SKM-1 treated with dmso at 0.1 percent for 144 hours (cell line): ENCODE measurements at regions not wholly inside any gene's neighbourhood (a gene's known extent, or its start where the extent isn't known, plus 50 kb on each side); places are given as distances from the start of the nearest gene placed in this dataset.
"Not testable (repeated sequence)": the region's sequence is repeated elsewhere in the genome, so short reads cannot be mapped to it uniquely, and the experiment has no call there.

Experiments
- DNase-seq: peaks from one replicate; lab custom pipeline; 2025; ENCODE audit not compliant: unreplicated experiment; lab: John Stamatoyannopoulos, UW

DNA sequence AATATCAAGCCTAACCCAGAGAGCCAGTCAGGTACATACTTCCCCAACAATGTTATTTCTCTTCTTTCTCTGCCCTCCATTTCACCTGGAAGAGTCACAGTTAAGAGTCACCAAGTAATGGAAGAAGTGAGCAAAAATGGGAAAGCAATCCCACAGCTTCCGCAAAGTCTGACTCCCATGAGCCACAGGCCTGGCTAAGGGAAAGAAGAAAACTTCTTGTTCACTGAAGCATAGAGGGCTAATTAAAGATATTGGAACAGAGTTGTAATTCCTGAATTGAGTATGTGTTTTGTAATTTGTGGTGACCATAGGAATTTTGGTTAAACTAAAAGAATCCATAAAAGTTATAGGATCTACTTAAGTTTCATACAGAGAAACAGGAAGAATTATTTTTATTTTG is 830.9 kb upstream of the PCDH20 start:
- DNase-seq, result no peak

DNA sequence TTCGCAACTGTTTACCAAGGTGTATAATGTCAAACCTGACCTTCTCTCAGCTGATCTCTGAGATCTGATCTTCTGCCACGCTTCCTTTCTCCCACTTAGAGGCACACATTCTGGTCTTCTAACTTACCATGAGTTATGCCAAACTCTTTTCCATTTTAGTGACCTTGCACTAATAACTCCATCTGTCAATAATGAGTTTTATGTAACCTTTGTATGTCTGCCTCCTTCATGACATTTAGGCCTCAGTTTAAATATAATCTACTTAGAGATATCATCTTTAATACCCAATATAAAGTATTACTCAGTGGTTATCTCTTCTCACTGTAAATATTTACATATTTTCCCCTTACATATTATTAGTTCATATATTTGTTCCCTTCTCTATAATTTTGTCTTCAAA is 827.5 kb upstream of the PCDH20 start:
- DNase-seq, result no peak

DNA sequence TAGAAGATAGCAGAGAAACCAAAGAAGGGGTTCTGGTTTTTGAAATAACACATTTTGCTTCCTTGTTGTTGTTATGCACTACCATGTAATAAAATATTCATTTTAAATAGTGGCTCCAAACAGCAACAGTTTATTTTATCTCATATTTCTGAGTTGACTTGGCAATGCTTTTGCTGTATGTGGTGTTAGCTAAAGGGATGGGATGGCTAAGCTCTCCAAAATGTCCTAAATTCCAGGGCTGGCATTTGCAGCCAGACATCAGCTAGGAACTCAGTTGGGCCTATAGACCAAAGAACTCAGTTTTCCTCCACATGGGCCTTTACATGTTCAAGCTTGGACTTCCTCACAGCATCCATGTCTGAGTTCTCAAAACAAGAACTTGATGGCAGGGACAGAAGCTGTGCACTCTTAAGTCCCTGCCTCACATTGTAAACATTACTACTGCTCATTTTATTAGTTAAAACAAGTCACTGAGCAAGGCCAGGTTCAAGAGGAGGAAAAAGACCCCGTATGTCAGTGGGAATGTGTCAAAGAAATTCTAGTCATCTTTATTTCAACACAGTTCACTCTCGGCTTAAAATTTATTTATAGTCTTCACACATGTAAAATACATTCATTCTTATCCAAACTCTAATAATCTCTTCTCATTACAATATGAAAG is 819.3 kb upstream of the PCDH20 start:
- no peak for DNase-seq

DNA sequence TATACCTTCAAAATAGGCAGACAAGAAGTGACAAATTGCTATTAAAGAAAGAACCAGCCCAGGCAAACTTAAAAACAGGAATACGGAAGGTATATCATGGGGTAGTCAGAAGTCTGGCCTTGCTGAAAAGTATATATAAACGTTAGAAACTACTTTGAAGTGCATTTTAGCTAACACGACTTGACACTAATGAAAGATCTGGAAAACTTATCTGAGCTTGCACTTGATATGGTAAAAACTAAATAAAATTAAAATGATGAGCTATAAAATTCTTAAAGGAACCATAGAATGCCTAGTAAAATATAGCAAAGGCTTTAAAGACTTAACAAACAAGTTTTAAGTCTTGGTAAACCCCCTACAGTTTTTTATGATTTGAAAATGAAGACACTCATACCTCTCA is 795.3 kb upstream of the PCDH20 start:
- no peak for DNase-seq

DNA sequence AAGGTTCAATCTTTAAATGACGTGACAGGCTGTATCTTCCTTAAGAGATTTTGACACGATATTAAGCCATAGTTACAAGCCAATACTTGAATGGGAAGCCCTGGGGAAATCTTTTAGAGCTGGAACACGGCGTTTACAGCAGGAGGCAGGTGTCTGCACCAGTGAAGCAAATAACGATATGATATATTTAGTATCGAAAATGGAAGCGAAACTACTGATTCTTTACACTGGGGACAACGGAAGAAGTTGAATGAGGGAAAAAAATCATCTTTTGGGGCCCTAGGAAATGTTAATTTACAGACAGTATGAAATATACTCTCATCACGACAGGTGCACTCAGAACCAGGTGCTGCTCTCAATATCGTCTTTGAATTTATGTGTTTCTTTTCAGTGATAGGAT is 793.9 kb upstream of the PCDH20 start:
- no peak for DNase-seq

DNA sequence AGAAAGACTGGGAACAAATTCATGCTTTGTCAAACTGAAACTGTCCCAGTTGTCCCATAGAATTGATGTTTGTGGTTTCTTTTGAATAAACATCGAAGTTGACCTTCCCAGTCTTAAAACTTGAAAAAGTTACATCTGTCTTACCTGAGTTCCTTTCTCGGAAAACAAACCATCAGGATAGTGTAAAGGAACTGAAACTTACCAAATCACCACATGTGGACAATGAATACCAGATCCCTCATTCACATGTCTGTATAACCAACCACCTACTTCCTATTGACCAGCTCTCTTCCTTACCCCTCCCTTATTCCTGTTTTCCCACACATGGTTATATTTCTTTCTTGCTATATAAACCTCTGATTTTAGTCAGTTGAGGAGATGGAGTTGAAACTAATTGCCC is 791.7 kb upstream of the PCDH20 start:
- no peak for DNase-seq

DNA sequence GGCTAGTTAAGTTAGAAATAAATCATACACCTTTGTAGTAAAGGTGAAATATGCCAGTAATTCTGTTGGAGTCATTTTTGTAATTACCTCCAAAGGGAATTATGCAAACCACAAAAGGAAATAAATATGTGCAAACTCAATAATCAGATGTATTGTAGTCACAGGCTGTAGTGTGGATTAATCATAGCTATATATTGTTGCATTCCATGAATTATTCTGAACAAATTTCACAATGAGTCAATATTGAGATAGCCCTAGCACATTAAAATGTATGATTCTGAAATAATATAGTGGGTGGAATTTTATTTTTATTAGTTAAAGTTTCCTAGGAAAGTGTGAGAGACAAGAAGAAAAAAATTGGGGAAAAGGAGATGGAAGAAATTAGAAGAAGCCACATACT is 790.5 kb upstream of the PCDH20 start:
- no peak for DNase-seq

DNA sequence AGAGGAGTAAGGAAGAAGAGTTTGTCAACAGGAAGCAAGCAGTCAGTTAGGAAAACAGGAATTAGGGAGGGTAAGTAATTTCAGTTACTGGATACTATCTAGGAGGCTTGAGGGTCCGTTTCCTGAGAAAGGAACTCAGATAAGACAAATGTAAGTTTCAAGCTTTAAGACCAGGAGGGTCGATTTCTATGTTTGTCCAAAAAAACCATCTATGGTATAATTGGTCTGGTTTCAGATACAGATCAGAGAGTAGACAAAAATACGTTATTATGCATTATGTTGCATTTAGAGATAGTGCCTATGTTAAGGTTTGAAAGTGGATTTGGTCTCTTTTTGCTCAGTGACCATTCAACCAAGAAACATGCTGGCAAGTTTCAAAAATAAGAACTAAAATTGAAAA is 789.6 kb upstream of the PCDH20 start:
- DNase-seq, result no peak

DNA sequence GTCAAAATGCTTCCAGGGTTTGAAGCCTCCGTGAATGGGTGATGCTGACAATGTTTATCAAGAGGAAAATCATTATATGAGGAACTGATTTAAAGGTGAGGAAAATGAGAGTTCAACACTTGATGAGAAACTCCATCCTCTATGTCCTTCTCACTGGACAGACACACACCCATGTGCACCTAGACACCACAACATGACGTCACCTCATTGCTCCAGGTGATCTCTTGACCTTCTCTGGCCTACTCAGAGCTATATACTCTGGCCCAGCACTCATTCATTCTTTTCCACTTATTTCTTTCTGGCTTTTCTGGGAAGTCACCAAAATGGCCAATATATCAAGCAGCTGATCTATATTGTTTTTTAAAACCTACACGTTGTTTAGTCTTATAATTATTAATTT is 778.7 kb upstream of the PCDH20 start:
- DNase-seq, result no peak

DNA sequence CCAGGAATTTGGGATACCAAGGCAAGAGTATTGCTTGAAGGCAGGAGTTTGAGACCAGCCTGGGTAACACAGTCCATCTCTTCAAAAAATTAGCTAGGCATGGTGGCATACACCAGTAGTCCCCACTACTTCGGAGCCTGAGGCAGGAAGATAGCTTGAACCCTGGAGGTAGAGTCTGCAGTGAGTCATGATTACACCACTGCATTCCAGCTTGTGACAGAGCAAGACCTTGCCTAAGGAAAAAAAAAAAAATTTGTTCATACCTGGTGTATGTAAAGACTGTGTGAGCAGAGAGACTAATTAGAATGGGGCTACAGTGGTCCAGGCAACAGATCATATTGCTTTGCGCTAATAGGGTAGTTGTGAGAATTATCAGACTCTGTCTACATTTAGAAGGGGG is 778.3 kb upstream of the PCDH20 start:
- DNase-seq, result no peak

DNA sequence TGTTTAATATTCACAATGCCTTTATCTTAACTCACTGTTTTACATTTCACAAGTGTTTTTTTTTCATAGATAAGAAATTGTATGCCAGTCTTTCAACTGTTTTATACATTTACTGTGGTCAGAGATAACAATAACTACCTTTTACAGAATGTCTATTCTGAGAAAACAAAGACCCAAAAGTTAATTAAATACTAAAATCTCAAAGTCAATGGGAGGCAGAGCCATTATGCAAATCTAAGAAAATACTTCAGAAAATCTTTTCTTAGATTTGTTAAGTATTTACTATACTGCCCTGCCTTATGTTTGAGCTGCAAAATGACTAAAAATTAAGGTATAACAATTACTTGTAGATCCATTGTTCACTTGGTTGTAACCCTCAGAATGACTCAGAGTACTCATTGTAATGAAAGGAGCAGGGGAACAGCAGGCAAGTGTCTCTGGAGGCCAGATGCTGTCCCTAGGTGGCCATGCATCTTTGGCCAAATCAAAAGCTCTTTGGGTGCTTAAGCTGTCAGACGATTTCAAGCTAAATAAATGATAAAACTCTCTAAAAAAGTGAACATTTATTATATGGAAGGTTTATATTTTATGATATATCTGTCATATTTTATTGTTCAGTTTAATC is 770.1 kb upstream of the PCDH20 start:
- DNase-seq, result no peak

DNA sequence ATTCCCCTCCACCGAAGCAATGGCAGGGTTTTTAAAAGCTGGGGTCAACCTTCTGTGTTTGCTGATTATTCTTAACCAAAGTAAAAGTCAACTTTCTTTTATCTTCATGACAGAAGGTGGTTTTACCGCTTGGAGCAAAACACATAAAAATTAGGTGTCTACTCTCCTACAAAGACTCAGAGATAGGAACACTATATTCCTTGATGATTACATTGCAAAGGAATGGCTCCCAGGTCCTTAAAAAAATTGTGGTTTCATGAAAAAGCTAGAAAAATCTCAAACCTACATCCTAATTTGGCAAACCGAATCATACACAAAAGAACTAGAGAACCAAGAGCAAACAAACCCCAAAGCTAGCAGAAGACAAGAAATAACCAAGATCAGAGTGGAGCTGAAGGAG is 760.4 kb upstream of the PCDH20 start:
- DNase-seq, result no peak

DNA sequence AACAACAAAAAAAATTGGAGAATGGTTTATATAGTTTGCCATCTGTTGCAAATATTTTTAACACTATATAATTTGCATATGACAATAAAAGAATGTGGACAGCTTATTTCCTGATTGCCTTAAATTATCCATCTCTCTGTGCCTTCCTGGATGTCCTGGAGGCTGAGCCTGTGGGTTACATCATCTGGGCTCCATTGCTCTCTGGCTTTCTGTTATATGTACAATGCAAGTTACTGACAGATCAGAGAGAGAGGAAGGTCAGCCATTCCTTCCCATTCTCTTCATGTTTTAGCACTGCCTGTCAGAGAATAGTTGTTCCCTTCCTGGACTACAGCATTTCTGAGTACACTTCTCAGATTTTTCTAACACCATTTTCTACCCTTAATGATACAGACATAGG is 758.3 kb upstream of the PCDH20 start:
- DNase-seq, result no peak

DNA sequence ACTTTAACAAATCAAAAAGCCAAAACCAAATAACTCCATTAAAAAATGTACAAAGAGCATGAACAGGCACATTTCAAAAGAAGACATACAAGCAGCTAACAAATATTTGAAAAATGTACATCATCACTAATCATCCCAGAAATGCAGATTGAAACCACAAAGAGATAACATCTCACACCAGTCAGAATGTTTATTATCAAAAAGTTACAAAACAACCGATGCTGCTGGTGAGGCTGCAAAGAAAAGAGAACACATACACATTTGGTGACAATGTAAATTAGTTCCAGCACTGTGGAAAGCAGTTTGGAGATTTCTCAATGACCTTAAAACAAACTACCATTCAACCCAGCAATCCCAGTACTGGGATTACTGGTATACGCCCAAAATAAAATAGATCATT is 756.0 kb upstream of the PCDH20 start:
- DNase-seq, result no peak

DNA sequence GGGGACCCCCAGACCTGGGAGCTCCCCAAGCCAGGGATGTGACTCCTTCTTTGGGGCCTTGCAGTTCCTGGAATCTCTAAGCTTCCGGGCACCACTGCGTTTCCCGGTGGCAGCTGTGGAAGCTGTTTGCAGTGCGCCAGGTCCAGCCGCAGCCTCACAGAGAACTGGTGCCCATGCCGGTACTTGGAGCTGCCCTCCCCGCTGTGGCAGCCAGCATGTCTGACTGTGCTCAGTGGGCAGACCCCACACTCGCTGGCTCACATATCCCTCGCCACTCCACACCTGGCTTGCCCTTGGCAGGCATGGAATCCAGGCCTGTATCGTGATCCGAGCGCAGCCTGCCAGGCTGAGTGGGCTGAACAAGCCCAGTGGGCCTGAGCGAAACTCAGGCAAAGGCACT is 753.2 kb upstream of the PCDH20 start:
- DNase-seq, result no peak

DNA sequence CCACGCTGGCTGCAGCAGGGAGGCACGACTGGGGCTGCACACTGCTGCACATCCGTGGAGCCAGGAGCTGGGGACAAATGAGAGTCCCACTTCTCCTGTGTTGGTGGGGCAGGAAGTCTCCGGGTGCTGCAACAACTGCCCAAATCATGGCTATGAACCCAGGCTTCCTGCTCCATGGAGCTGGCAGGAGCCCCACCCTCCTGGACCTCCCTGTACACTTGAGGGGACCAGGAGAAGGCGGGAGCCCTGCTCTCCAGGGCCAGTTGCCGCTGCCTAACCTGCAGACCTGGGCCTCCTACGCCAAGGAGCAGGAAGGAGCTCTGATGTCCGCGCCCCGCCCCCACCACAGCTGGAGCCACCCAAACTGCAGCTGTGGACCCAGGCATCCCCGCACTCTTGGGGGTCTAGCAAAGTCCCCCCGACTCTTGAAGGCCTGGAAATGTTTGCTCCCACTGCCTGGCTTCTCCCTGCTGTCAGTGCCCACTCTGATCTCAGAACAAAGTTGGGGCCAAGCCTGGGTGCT is 752.1 kb upstream of the PCDH20 start:
- no peak for DNase-seq

DNA sequence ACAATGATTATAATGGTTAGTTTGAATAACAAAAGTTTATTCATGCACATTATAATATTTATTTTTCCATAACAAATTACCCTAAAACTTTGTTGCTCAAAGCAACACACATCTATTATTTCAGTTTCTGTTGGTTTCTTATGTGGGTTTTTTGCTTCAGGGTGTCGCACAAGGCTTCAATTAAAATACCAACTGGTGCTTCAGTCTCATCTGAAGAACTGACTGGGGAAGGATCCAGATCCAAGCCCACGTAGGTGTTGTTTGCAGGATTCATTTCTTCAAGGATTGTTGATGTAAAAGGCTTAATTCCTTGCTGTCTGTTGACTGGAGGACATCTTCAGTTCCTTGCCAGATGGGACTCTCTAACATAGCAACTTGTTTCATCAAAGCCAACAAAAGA is 747.2 kb upstream of the PCDH20 start:
- DNase-seq, result no peak

DNA sequence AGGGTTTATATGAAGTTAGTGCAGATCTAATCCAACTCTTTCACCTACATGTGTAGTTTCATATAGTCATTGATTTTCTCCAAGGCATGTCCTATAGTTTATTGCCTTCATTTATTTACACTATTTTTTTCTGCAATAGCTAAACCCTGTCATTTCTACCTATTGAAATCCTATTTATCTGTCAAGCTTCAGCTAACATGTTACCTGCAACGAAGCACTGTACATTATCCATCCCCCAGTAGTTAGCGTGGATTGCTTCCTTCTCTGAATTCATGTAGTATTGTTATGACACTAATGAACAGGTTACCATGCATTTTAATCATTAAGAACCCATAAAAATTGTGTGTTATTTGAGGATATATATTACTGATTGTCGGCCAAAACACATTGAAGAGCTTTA is 742.9 kb upstream of the PCDH20 start:
- DNase-seq, result no peak

DNA sequence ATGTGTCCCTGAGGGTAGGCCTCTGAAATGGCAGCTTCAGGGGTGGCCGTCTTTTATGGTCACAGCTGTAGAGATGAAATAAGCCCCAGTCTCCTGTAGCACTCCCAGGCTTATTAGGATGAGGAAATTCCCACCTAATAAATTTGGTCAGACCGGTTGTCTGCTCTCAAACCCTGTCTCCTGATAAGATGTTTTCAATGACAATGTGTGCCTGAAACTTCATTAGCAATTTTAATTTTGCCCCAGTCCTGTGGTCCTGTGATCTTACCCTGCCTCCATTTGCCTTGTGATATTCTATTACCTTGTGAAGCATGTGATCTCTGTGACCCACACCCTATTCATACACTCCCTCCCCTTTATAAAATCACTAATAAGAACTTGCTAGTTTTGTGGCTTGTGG is 736.1 kb upstream of the PCDH20 start:
- not testable (repeated sequence) for DNase-seq

DNA sequence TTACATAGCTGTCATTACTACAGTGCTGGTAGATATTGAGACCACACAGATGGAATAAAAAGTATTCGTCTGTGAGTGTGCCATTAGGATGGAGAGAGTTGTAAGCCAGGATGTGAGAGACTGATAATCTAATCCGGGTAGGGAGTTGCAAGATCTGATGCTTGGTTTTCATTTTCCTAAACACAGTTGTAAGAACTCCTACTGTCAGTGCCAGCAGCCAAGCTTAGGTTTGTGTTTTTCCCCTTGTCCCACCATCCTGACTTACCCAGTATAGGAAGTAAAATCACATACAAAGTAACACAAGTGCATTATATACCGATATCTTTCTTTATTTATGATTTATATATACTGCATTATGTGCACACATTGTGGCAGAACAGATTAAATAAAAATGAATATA is 726.4 kb upstream of the PCDH20 start:
- no peak for DNase-seq

DNA sequence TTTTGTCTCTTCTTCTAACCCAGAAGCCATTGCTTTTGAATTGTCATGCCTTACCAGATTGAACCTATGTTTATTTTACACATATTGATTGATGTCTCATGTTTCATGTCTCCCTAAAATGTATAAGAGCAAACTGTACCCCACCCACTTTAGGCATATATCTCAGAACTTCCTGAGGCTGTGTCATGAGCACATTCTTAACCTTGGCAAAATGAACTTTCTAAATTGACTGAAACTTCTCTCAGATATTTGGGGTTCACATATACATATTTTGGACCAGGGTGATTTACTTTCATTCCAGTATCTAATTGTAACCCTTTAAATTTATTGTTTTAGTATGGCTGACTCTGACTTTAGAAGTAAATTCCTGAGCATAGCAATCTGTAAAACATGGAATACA is 723.9 kb upstream of the PCDH20 start:
- DNase-seq, result no peak

DNA sequence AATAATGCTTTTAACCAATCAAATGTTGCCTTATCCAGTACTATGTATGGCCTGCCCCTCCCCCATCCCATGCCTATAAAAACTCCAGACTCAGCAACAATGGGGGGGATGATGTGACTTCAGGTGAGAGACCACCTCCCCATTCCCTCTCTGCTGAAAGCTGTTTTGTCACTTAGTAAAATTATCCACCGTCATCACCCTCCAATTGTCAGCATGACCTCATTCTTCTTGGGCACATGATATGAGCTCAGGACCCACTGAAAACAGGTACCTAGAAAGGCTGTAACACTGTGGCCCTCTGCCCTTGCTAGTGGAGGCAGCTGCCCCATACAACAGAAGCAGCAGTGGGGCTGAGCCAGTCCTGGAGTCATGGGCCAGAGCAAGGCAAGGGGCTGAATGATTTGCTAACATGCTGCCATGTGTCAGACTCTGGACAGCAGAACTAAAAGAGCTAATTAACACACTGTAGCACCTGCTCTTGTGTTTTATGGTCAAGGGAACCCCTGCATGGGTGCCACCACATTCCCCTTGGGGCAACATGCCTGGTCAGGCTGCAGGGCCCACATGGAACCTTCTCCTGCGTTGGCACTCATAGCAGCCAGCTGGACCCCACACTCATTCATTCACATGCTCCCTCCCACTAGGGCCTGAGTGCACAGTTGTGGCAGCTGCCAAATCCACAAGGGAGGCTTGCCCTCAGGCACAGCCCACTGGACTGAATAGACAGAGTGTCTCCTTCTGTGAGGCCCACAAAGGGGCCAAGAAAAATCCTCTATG is 722.2 kb upstream of the PCDH20 start:
- no peak for DNase-seq
